HL-60 (cell line): ENCODE measurements at regions not wholly inside any gene's neighbourhood (a gene's known extent, or its start where the extent isn't known, plus 50 kb on each side); places are given as distances from the start of the nearest gene placed in this dataset.

ENCODE experiments used
- CTCF ChIP-seq: IDR thresholded peaks from one replicate; pipeline ENCODE4 v1.5.1; 2011; ENCODE audit warnings: low read length, control low read depth, inconsistent platforms; ENCODE audit not compliant: insufficient read depth
- GABPA ChIP-seq: IDR thresholded peaks from 2 replicates; pipeline ENCODE4 v1.6.1; 2012; ENCODE audit warnings: low read depth
- POLR2AphosphoS5 ChIP-seq: IDR thresholded peaks from 2 replicates; pipeline ENCODE4 v1.6.1; 2012; ENCODE audit warnings: low read depth
- SPI1 ChIP-seq: IDR thresholded peaks from 2 replicates; pipeline ENCODE4 v1.6.1; 2012; ENCODE audit warnings: low read depth, mild to moderate bottlenecking, borderline replicate concordance
- TF ChIP-seq, protein P1 (sequence below): IDR thresholded peaks from 2 replicates; pipeline ENCODE4 v1.6.1; 2012; ENCODE audit warnings: low read depth; ENCODE audit not compliant: insufficient replicate concordance

DNA sequence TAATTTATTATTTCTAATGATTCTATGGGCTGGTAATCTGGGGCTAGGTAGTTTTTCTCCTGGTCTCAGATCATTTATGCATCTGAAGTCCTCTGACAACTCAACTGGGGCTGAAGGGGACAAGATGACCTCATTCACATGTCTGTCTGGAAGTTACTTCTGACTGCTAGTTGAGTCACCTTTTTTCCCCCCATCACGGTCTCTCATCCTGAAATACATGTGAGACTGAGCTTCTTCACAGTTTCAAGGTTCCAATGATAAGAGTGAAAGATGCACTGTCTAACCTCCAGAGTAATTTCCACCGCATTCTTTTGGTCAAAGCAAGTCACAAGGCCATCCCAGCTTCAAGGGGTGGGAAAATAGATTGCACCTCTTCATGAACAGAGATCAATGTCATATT lies 356.7 kb upstream of the RPS6KA3 start:
- TF ChIP-seq CTCF (no peak), SPI1 (no peak), POLR2AphosphoS5 (no peak), GABPA (no peak)
- TF ChIP-seq, protein P1, sequence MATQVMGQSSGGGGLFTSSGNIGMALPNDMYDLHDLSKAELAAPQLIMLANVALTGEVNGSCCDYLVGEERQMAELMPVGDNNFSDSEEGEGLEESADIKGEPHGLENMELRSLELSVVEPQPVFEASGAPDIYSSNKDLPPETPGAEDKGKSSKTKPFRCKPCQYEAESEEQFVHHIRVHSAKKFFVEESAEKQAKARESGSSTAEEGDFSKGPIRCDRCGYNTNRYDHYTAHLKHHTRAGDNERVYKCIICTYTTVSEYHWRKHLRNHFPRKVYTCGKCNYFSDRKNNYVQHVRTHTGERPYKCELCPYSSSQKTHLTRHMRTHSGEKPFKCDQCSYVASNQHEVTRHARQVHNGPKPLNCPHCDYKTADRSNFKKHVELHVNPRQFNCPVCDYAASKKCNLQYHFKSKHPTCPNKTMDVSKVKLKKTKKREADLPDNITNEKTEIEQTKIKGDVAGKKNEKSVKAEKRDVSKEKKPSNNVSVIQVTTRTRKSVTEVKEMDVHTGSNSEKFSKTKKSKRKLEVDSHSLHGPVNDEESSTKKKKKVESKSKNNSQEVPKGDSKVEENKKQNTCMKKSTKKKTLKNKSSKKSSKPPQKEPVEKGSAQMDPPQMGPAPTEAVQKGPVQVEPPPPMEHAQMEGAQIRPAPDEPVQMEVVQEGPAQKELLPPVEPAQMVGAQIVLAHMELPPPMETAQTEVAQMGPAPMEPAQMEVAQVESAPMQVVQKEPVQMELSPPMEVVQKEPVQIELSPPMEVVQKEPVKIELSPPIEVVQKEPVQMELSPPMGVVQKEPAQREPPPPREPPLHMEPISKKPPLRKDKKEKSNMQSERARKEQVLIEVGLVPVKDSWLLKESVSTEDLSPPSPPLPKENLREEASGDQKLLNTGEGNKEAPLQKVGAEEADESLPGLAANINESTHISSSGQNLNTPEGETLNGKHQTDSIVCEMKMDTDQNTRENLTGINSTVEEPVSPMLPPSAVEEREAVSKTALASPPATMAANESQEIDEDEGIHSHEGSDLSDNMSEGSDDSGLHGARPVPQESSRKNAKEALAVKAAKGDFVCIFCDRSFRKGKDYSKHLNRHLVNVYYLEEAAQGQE: no peak
